ENCODE measurements at regions not wholly inside any gene's neighbourhood (a gene's known extent, or its start where the extent isn't known, plus 50 kb on each side); places are given as distances from the start of the nearest gene placed in this dataset.

DNA sequence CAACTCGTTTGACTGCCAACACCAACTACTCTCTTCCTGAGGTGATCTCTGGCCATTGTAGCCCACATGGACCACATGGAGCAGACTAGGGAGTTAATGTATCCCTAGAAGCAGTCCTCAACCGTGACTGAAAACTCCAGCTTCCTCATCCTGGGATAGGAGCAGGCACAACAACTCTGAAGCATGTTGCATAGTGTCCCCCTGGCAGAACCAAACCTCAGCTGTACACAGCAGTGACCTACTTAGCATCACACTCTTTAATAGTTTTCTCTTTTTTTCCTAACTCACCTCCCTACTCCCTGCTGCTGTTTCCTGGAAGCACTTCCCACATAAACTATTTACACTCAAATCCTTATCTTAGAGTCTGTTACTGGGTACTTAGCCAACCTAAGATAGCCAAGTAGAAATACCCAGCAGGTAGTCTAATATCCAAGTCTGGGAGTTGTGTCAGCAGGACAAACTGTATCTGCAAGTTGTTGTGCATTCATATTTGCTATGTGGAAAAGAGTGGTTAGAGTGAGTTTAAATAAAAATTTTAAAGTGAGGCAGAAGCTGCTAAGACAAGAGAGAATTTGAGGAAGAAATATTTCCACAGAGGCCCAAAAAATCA, 228.8 kb downstream of the LTN1 start:
- TF ChIP-seq CTCF (IDR thresholded peaks at IDR 0.05; ENCODE audit: extremely low read depth in 1 of 2, insufficient read depth in 1 of 2, low read depth in 1 of 2, low read length in 2 of 2) (no peak), EZH2 (IDR thresholded peaks at IDR 0.05; ENCODE audit: borderline replicate concordance, low read depth, low read length, severe bottlenecking) (no peak), JUN (IDR thresholded peaks at IDR 0.05; ENCODE audit: borderline replicate concordance, insufficient read depth, insufficient read length, low read depth) (no peak)
